Cardiac muscle cell (in vitro differentiated cells and primary cell): ENCODE measurements at regions not wholly inside any gene's neighbourhood (a gene's known extent, or its start where the extent isn't known, plus 50 kb on each side); places are given as distances from the start of the nearest gene placed in this dataset.

Source experiments
- DNase-seq, 2 donors: peaks; one replicate each; pipeline versions ENCODE4 v3.0.0 to v3.0.0-alpha.2; 2010 to 2017; ENCODE audit warnings: low read depth in 1 of 2, low spot score in 1 of 2
- H3K27ac ChIP-seq: fragments of 200-600 bp; sonication (generic); 2 replicates; pipeline ENCODE4 v1.5.1; 2016
- H3K27me3 ChIP-seq: fragments of 200-600 bp; sonication (generic); 2 replicates; pipeline ENCODE4 v1.6.0; 2016; ENCODE audit warnings: control low read depth
- H3K36me3 ChIP-seq: fragments of 200-600 bp; sonication (generic); 2 replicates; pipeline ENCODE4 v1.5.1; 2016; ENCODE audit warnings: control low read depth
- H3K4me1 ChIP-seq: fragments of 200-600 bp; sonication (generic); 2 replicates; pipeline ENCODE4 v1.8.1; 2017; ENCODE audit warnings: low read depth, mild to moderate bottlenecking, mixed run types
- H3K4me3 ChIP-seq: fragments of 200-600 bp; sonication (generic); 2 replicates; pipeline ENCODE4 v1.5.1; 2016; ENCODE audit warnings: mild to moderate bottlenecking
- H3K9me3 ChIP-seq: fragments of 200-600 bp; sonication (generic); 2 replicates; pipeline ENCODE4 v1.5.1; 2017; ENCODE audit warnings: low read depth, mild to moderate bottlenecking, control low read depth
- CTCF ChIP-seq: IDR thresholded peaks from 2 replicates; pipeline ENCODE4 v1.5.1; 2012; ENCODE audit warnings: low read depth, mild to moderate bottlenecking, low read length

GRCh38 chr2:103103678-103104077, 341.8 kb downstream of the TMEM182 start:
- TF ChIP-seq CTCF: no peak
- no peak overlapping the region for H3K27ac ChIP-seq
- no peaks in the 10 kb centered on the region for H3K9me3 ChIP-seq
- no peak for DNase-seq
- H3K36me3 ChIP-seq: no peaks in the 10 kb centered on the region
- H3K4me3 ChIP-seq: no peak overlapping the region
- no peaks in the 10 kb centered on the region for H3K27me3 ChIP-seq
- no peaks in the 10 kb centered on the region for H3K4me1 ChIP-seq

- H3K27ac ChIP-seq: no peak overlapping the region
These were observed 357.5 kb downstream of the TMEM182 start for GRCh38 chr2:103119352-103119751.

GRCh38 chr2:103121106-103121505, 359.3 kb downstream of the TMEM182 start:
- Histone ChIP-seq H3K27me3 (no peaks in the 10 kb centered on the region), H3K36me3 (no peaks in the 10 kb centered on the region), H3K27ac (no peak overlapping the region), H3K4me1 (no peaks in the 10 kb centered on the region), H3K9me3 (no peaks in the 10 kb centered on the region), H3K4me3 (no peak overlapping the region)
- no peak for TF ChIP-seq CTCF
- DNase-seq: no peak

More at GRCh38 chr2:103119352-103119751, 357.5 kb downstream of the TMEM182 start:
- DNase-seq: no peak
- TF ChIP-seq CTCF: no peak
- Histone ChIP-seq H3K27me3 (no peaks in the 10 kb centered on the region), H3K9me3 (no peaks in the 10 kb centered on the region), H3K4me1 (no peaks in the 10 kb centered on the region), H3K36me3 (no peaks in the 10 kb centered on the region), H3K4me3 (no peak overlapping the region)

DNA sequence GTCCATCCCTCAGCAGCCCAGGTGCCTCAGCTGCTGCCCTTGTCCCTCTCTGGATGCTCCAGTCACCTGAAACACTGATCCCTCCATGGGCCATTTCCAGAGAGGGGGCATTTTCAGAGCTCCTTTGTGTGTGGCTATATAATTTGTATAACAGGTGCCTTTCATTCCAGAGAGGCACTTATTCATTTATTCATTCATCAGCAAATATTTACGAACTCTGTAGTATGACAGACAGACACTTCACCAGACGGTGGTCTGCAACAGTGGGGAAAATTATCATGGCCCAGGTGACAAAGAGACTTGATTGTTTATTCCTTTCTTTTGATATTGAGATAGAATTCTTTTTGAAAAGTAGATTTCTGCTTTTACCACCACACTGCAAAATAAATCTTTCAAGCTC, 361.7 kb downstream of the TMEM182 start:
- Histone ChIP-seq H3K9me3 (no peaks in the 10 kb centered on the region), H3K27ac (no peak overlapping the region), H3K4me1 (no peaks in the 10 kb centered on the region), H3K27me3 (no peaks in the 10 kb centered on the region), H3K4me3 (no peak overlapping the region), H3K36me3 (no peaks in the 10 kb centered on the region)
- DNase-seq: no peak
- no peak for TF ChIP-seq CTCF

- Histone ChIP-seq H3K27me3 (no peaks in the 10 kb centered on the region), H3K4me3 (no peak overlapping the region), H3K9me3 (no peaks in the 10 kb centered on the region), H3K4me1 (no peaks in the 10 kb centered on the region), H3K27ac (no peak overlapping the region), H3K36me3 (no peaks in the 10 kb centered on the region)
- no peak for TF ChIP-seq CTCF
- no peak for DNase-seq
These were observed 369.0 kb downstream of the TMEM182 start for GRCh38 chr2:103130857-103131256.
